ENCODE measurements at regions not wholly inside any gene's neighbourhood (a gene's known extent, or its start where the extent isn't known, plus 50 kb on each side); places are given as distances from the start of the nearest gene placed in this dataset.

DNA sequence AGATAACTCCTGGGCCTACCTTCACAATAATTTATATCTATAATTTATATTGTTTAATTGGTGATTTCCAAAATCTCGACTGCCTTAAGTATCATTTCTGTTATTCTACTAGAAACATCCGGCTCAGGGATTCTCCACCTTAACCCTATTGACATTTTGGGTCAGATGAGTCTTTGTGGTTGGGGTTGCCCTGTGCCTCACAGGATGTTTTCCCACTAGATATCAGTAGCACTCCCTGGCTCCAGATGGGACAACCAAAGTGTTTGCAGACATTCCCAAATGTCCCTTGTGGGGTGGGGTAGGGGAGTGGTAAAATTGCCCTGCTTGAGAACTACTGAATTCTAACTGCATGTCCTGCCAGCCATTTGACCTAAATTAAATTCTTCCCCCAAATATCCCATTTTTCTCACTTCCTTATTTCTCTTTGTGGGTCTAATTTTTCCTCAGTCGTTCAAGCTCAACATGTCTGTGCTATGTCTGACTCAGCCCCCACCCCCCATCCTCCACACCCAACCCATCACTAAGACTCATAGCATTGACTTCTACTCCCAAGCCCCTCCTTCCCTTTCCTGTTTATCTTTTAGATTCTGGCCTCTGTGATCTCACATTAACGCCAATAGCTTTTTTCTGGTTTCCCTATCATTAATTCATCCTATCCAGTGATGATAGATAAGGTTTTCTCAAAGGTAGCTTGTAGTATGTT is 545.1 kb downstream of the EFNB2 start:
- DNase-seq (ENCODE audit: low read depth in 2 of 2) = no peak

DNA sequence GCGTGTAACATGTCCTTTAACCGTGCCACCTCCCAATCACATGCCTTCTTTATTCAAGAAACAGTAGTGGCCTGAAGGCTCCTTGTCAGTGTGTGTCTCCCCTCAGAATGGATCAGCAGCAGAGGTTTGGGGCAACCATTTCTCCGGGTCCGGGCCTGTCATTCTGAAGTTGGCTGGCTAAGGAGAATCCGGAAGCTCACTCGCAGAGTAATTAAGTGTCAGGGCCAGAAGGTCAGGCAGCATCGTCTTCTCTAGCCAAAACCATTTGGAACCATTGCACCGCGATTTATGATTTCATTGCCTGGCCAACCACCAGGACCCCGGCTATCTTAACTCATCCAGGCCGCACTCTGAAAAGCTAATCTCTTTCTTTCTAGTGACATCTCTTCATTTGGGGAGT is 550.8 kb downstream of the EFNB2 start:
- DNase-seq (ENCODE audit: low read depth in 2 of 2) = no peak

GRCh38 chr13:105984236-105984635 is 551.2 kb downstream of the EFNB2 start:
- no peak for DNase-seq (ENCODE audit: low read depth in 2 of 2)

DNA sequence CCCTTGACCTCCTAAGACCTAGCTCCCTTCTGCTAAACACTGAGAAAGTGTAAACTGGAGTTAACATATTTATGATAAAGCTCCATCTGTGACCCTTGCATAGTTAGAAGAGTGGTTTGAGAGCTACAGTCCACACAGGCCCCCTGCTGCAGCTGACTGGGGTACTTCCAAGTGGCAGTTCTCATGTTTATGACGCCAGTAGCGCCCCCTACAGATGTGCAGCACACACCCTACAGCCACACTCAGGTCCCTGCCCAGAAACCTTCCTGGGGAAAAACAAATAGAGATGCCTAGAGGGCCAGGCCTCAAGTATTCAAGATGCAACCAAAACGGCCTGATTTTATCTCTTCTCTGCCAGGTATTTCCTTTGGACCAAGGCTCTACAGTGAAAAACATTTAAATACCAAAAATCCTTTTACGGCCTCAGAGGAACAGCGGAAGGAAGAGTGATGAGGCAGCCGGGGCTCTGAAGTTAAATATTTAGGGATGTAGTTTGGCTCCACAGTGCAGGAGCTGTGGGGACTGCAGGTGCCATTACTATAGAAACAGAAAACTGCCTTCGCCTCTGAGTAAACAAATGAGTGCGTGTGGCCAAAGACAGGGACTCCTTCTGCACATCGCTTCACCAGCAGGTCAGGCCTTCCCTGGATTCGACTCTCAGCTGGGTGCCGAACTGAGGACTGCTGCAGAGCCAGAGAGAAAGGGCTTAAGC is 553.1 kb downstream of the EFNB2 start:
- DNase-seq (ENCODE audit: low read depth in 2 of 2) = no peak

GRCh38 chr13:105979131-105980011 is 556.1 kb downstream of the EFNB2 start:
- no peak for DNase-seq (ENCODE audit: low read depth in 2 of 2)

GRCh38 chr13:105974380-105974779 is 561.1 kb downstream of the EFNB2 start:
- no peak for DNase-seq (ENCODE audit: low read depth in 2 of 2)

DNA sequence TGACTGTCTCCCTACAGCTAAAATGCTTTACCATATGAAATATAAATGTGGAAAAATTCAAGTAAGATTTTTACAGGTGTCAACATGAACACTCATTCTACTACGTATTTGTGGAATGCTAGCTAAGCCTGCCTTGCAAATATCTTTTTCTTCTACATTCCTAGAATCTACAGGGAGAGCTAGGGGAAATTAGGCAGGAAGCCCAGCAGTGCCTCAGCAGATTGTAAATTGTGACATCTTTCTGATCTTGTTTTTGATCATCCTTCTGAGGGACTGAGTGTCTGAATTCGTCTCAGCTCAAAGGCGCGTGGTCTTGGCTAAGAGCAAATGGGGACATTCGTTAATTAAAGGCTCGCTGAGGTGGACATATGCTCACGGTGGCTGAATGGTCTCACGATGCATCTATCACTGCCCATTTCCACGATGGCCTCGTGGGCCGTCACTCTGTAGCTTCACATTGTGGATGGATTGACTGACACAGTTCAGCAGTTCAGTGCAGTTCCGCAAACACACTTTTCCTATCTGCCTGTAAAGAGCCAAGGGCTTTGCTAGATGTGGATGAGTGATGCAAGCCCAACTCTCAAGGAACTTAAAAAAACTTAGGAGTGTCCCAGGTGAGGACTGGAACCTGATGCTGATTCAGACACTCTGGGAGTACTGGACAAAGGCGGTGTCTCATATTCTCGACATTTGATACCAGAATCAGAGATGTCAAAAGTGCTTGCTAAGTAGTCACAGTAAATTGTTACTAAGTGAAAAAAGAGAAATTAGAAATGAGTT is 562.5 kb downstream of the EFNB2 start:
- DNase-seq (ENCODE audit: low read depth in 2 of 2) = no peak

DNA sequence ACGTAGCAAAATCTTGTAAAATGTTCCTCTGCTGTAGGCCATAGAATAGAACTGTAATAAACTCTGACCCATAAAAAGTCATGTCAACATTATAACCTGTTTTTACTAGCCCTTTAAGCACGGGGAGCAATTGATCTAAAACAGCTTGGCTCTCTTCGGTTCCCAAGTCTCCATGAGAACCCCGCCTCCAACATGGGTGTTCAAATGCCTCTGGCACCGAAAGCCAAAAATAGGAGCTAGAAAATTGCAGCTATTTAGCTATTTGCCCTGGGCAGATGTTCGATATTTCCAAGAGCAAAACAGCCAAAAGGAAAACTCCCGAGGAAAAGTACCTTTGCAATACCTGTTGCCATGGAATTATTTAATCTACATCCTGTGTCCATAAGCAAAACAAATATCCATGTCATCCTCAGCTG is 563.1 kb downstream of the EFNB2 start:
- no peak for DNase-seq (ENCODE audit: low read depth in 2 of 2)

- no peak for DNase-seq (ENCODE audit: low read depth in 2 of 2)
Observed at GRCh38 chr13:105971738-105972137, 563.7 kb downstream of the EFNB2 start.

- no peak for DNase-seq (ENCODE audit: low read depth in 2 of 2)
Observed at GRCh38 chr13:105971312-105971711, 564.1 kb downstream of the EFNB2 start.

- DNase-seq (ENCODE audit: low read depth in 2 of 2) = no peak
Observed at GRCh38 chr13:105969761-105970160, 565.7 kb downstream of the EFNB2 start.

- no peak for DNase-seq (ENCODE audit: low read depth in 2 of 2)
Observed at GRCh38 chr13:105965910-105966309, 569.6 kb downstream of the EFNB2 start.

- no peak for DNase-seq (ENCODE audit: low read depth in 2 of 2)
Observed at GRCh38 chr13:105962080-105962479, 573.4 kb downstream of the EFNB2 start.

DNA sequence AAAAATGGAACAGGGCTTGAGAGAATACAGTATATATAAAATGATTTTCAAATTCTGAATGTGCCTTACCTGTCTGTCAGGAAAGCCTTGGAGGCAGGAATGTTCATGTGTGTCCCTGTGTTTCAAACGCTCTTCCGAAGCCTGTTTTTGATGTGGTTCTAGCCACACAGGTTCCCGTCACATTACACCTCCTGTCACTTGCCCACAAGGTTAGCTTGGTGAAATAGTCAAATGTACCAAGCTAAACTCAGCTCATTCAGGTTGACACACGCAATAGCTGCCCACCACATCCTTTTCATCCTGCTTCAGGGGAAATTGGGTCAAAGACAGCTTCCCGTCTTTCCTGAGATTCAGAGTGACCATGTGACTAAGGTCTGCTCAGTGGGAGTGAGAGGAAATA is 574.0 kb downstream of the EFNB2 start:
- DNase-seq (ENCODE audit: low read depth in 2 of 2) = no peak

DNA sequence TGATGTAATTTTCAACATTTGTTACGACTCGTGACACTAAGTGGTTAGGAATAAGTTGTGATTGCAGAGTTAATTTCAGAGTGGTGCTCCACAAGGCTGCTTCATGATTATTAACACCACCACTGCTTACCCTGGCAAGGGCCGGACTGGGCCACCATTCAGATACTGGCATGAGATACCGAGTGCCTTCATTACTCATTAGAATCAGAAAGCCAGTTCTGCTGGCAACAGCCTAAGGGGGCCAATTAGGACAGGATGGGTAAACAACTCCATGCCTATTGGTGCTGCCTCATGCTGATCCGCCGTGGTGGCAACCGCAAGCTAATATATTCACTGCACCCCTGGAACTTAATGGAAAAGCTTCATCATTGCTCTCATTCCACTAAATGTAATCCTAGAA is 575.1 kb downstream of the EFNB2 start:
- no peak for DNase-seq (ENCODE audit: low read depth in 2 of 2)

DNA sequence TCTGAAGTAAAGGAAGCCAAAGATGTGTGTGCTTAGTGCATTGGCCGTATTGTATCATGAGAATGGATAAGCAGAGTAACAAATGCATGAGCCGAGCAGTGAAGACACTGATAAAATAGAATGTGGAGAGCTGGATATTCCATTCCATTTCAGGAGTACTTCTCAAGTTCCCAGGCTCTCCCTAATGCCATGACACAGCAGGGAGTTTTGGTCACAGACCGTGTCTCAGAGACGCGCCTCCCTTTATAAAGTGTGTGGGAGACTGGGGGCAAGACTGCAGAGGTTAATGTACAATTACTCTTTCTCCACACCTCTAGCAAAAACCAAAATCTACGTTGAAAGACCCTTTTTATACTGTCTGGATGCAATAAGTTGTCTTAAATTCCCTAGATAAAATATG is 575.6 kb downstream of the EFNB2 start:
- DNase-seq (ENCODE audit: low read depth in 2 of 2) = no peak

- DNase-seq (ENCODE audit: low read depth in 2 of 2) = no peak
Observed at GRCh38 chr13:105957769-105958438, 577.6 kb downstream of the EFNB2 start.

GRCh38 chr13:105956921-105957320 is 578.5 kb downstream of the EFNB2 start:
- DNase-seq (ENCODE audit: low read depth in 2 of 2) = no peak

GRCh38 chr13:105952973-105953290 is 582.5 kb downstream of the EFNB2 start:
- no peak for DNase-seq (ENCODE audit: low read depth in 2 of 2)

DNA sequence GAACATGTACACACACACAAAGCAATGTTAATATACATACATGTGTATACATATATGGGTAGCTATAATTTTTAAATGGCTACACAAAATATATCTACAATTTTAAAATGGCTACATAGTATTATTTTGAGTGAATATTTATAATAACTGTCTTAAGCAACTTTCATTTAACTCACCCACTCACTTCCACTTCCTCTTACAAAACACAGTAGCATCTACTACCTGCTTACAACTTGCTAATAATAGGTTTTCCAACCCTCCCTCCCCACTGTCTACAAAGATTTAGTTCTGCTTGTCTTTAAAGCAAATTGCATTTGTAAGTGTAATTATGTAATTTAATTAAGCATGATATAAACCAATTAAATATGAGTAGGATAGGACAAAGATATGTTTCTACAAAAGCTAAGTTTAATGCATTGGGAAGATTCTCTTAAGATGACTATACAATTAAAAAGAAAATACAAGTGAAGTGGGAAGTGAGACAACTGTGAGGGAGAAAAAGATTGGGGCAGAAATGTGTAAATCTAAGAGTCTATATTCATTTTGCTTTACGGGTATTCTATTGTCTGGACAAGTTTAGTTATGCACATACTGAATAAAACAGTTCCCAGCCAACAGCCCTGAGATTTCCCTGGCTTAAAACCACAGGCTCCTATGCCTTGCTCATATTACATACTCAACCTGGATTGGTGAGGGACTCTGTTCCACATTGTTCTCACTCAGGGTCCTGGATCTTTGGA is 583.1 kb downstream of the EFNB2 start:
- no peak for DNase-seq (ENCODE audit: low read depth in 2 of 2)

DNA sequence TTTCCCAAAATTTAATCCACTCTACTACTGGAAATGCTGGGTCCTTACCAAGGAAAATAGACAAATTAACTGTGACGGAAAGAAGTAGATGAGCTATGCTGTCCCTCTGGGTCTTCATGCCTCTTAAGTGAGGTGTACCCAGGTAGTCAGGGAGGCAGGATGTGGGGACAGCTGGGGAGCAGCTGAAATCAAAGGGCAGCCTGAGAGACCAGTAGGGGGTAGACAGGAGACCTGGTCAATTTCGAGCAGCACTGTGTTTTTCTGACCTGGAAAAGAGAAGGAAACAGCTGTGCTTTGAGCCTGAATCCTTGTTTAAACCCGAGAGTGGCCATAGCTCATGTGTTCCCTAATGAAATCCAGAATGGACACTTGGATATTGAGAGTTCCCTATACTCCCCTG is 587.3 kb downstream of the EFNB2 start:
- no peak for DNase-seq (ENCODE audit: low read depth in 2 of 2)

Measured in stimulated activated CD8-positive, alpha-beta memory T cell treated with anti-CD3 and anti-CD28 coated beads, Interleukin-15, amount 100 ng/mL, for 4 hours (primary cell).